ENCODE measurements at regions not wholly inside any gene's neighbourhood (a gene's known extent, or its start where the extent isn't known, plus 50 kb on each side); places are given as distances from the start of the nearest gene placed in this dataset.

DNA sequence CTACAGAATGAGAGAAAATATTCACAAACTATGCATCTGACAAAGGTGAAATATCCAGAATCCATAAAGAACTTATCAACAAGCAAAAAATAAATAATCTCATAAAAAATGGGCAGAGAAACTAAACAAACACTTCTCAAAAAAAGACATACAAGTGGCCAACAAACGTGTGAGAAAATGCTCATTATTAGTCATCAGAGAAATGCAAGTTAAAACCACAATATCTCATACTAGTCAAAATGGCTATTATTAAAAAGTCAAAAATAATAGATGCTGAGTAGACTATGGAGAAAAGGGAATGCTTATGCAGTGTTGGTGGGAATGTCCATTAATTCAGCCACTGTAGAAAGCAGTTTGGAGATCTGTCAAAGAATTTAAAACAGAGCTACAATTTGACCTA lies 533.3 kb downstream of the TMA16 start:
- POLR2A ChIA-PET, result no interaction called here
- TF ChIP-seq CTCF (IDR thresholded peaks at IDR 0.05; ENCODE audit: insufficient read depth, low read length, missing control alignments), result no peak
- CTCF ChIA-PET, result no interaction called here
- no peak overlapping the region for H3K4me3 ChIP-seq (ENCODE audit: low read depth, low read length)
- DNase-seq (ENCODE audit: low read depth, low spot score), result no peak

DNA sequence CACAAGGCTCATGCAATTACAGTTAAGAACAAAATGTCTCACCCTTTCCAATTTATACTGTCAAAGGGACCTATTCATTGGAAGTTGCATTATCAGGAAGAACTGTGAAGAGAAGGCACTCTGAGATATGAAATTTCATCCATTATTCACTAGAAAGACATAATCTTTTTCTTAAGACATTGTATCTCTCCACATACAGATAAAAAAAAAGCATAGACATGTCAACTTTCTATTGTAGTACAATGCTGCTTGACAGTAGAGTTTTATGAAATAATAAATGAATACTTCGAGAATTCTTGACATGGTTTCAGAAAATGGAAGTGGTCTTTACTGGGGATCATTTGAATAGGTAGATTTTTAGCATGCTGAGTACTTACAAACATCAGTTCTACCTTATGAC lies 545.0 kb downstream of the TMA16 start:
- CTCF ChIA-PET, result no interaction called here
- no peak for TF ChIP-seq CTCF (IDR thresholded peaks at IDR 0.05; ENCODE audit: insufficient read depth, low read length, missing control alignments)
- no peak for DNase-seq (ENCODE audit: low read depth, low spot score)
- H3K4me3 ChIP-seq (ENCODE audit: low read depth, low read length), result no peak overlapping the region
- POLR2A ChIA-PET, result no interaction called here

- CTCF ChIA-PET, result no interaction called here
- TF ChIP-seq CTCF (IDR thresholded peaks at IDR 0.05; ENCODE audit: insufficient read depth, low read length, missing control alignments), result no peak
- no peak overlapping the region for H3K4me3 ChIP-seq (ENCODE audit: low read depth, low read length)
- POLR2A ChIA-PET, result no interaction called here
- no peak for DNase-seq (ENCODE audit: low read depth, low spot score)
Measured at GRCh38 chr4:164056426-164057142, 562.1 kb downstream of the TMA16 start.

DNA sequence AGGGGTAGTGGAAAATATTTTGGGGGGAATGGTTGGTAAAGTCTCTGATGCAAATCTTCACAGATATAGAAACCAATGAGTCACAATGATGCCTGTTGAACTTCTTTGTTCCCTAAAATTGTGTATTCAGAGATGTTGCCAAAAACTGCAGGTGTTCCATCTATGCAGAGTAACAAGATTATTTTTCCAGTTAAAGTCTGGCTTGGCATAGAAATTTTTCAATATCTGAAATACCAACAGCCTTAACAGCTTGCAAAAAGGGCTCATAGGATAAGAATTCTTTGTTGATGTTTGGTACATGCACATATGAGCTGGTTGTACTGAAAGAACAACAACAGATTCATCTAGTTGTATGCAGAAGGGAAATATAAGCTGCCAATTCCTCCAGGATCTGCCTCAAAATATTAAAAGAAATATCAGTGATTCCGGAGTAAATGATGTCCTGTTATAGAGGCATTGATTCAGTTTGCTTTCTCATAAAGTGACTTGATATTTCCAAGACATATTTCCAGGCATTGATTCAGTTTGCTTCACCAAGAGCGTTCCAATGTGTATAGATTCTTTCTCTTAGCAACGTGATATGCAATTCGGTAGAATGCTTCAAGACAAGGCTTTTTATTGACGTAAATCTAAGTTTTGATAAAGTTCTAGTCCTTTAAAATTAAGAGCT lies 564.4 kb downstream of the TMA16 start:
- no peak overlapping the region for H3K4me3 ChIP-seq (ENCODE audit: low read depth, low read length)
- ChIA-PET POLR2A (no interaction called here), CTCF (no interaction called here)
- no peak for TF ChIP-seq CTCF (IDR thresholded peaks at IDR 0.05; ENCODE audit: insufficient read depth, low read length, missing control alignments)
- no peak for DNase-seq (ENCODE audit: low read depth, low spot score)

DNA sequence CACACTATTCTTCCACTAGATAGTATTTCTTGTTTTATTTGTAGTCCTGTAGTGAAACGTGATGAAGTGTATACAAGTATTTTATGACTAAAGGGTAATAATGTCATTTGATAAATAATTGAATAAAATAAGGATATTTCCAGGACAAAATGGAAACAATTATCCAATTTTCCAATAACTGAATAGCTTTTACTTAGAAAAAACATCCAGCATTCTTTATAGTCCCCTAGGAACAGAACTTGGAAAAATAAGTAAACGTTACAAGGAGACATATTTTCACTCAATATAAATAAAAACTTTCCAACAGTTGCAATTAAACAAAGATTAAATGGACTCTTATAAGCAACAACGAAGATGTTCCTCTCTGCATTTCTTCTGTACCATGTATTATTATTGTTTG lies 566.0 kb downstream of the TMA16 start:
- no peak overlapping the region for H3K4me3 ChIP-seq (ENCODE audit: low read depth, low read length)
- DNase-seq (ENCODE audit: low read depth, low spot score), result no peak
- ChIA-PET POLR2A (no interaction called here), CTCF (no interaction called here)
- no peak for TF ChIP-seq CTCF (IDR thresholded peaks at IDR 0.05; ENCODE audit: insufficient read depth, low read length, missing control alignments)

DNA sequence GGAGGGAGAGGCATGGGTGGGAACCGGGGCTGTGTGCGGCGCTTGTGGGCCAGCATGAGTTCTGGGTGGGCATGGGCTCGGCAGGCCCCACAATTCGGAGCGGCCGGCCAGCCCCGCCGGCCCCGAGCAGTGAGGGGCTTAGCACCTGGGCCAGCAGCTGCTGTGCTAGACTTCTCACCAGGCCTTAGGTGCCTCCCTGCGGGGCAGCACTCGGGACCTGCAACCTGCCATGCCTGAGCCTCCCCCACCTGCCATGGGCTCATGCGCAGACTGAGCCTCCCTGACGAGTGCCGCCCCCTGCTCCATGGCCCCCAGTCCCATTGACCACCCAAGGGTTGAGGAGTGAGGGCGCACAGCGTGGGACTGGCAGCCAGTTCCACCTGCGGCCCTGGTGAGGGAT lies 573.9 kb downstream of the TMA16 start:
- DNase-seq (ENCODE audit: low read depth, low spot score), result no peak
- TF ChIP-seq CTCF (IDR thresholded peaks at IDR 0.05; ENCODE audit: insufficient read depth, low read length, missing control alignments), result no peak
- ChIA-PET CTCF (no interaction called here), POLR2A (no interaction called here)
- H3K4me3 ChIP-seq (ENCODE audit: low read depth, low read length), result no peak overlapping the region

Measured in AG04449 (cell line).